CD14-positive monocyte (primary cell): ENCODE measurements at regions not wholly inside any gene's neighbourhood (a gene's known extent, or its start where the extent isn't known, plus 50 kb on each side); places are given as distances from the start of the nearest gene placed in this dataset.

ENCODE experiments used
- DNase-seq, 3 donors: peaks; one replicate each; pipeline ENCODE4 v3.0.0-alpha.2; 2011 to 2022
- H2AFZ ChIP-seq: 2 replicates; pipeline ENCODE4 v1.6.0; 2012; ENCODE audit warnings: mild to moderate bottlenecking, low read depth, low read length, inconsistent platforms; ENCODE audit not compliant: insufficient read depth, poor library complexity, severe bottlenecking
- H3K27ac ChIP-seq, 2 donors: 1 replicate in 1 of 2; 2 replicates in 1 of 2; pipeline ENCODE4 v1.5.1; 2012 to 2013; ENCODE audit warnings: low read length in 2 of 2, control low read depth in 1 of 2, inconsistent platforms in 1 of 2, low read depth in 1 of 2, mild to moderate bottlenecking in 1 of 2
- H3K27me3 ChIP-seq, 2 donors: one replicate each; pipeline versions ENCODE4 v1.6.0 to v1.6.1; 2011 to 2013; ENCODE audit warnings: low read length in 2 of 2; ENCODE audit not compliant: control insufficient read depth in 2 of 2, insufficient read depth in 2 of 2
- H3K36me3 ChIP-seq, 2 donors: replicated peaks in 1 of 2; 1 replicate in 1 of 2; 2 replicates in 1 of 2; pipeline versions ENCODE4 v1.5.1 to v1.6.1; 2012 to 2013; ENCODE audit warnings: low read length in 2 of 2, control low read depth in 1 of 2, inconsistent platforms in 1 of 2, mild to moderate bottlenecking in 1 of 2; ENCODE audit not compliant: insufficient read depth in 2 of 2, control insufficient read depth in 1 of 2
- H3K4me1 ChIP-seq, 2 donors: 1 replicate in 1 of 2; 2 replicates in 1 of 2; pipeline versions ENCODE4 v1.5.1 to v1.6.1; 2012 to 2013; ENCODE audit warnings: low read length in 2 of 2, control low read depth in 1 of 2, inconsistent platforms in 1 of 2, mild to moderate bottlenecking in 1 of 2, moderate library complexity in 1 of 2; ENCODE audit not compliant: insufficient read depth in 2 of 2, control insufficient read depth in 1 of 2
- H3K4me2 ChIP-seq: replicated peaks from 2 replicates; pipeline ENCODE3; 2012; ENCODE audit warnings: low read length, moderate library complexity, mild to moderate bottlenecking; ENCODE audit not compliant: poor library complexity, severe bottlenecking; ENCODE audit errors: extremely low read depth
- H3K4me3 ChIP-seq, 3 experiments: fragments of 200-600 bp in 1 of 3; sonication (generic) in 1 of 3; replicated peaks in 1 of 3; 1 replicate in 2 of 3; 2 replicates in 1 of 3; pipeline ENCODE4 v1.5.1; 2011 to 2013; ENCODE audit warnings: low read length in 3 of 3, mild to moderate bottlenecking in 3 of 3, control low read depth in 2 of 3, low read depth in 2 of 3, inconsistent platforms in 1 of 3, moderate library complexity in 1 of 3
- H3K79me2 ChIP-seq: 2 replicates; pipeline ENCODE4 v1.6.0; 2012; ENCODE audit warnings: mild to moderate bottlenecking, control low read depth, inconsistent platforms, low read length, moderate library complexity; ENCODE audit not compliant: insufficient read depth
- H3K9ac ChIP-seq: 2 replicates; pipeline ENCODE4 v1.6.0; 2017; ENCODE audit warnings: low read length, mild to moderate bottlenecking; ENCODE audit not compliant: insufficient read depth, poor library complexity, severe bottlenecking
- H3K9me3 ChIP-seq, 2 donors: replicated peaks in 1 of 2; 1 replicate in 1 of 2; 2 replicates in 1 of 2; pipeline versions ENCODE4 v1.5.1 to v1.6.1; 2012 to 2013; ENCODE audit warnings: low read length in 2 of 2, control low read depth in 1 of 2; ENCODE audit not compliant: control insufficient read depth in 1 of 2, insufficient read depth in 1 of 2
- H4K20me1 ChIP-seq: 2 replicates; pipeline ENCODE4 v1.6.0; 2012; ENCODE audit warnings: mild to moderate bottlenecking, low read length, control low read depth, moderate library complexity; ENCODE audit not compliant: insufficient read depth
- H3K27ac Mint-ChIP-seq, 7 donors: one replicate each; pipeline ENCODE4 v1.8.0; 2020; ENCODE audit warnings: mild to moderate bottlenecking in 7 of 7, mixed read lengths in 7 of 7, moderate library complexity in 6 of 7, inconsistent platforms in 2 of 7
- H3K27me3 Mint-ChIP-seq, 3 donors: one replicate each; pipeline ENCODE4 v1.8.0; 2021 to 2022; ENCODE audit warnings: low read depth in 3 of 3, mild to moderate bottlenecking in 3 of 3, mixed read lengths in 3 of 3, moderate library complexity in 3 of 3, inconsistent platforms in 1 of 3
- H3K36me3 Mint-ChIP-seq, 2 donors: one replicate each; pipeline ENCODE4 v1.8.0; 2020; ENCODE audit warnings: mixed read lengths in 2 of 2, inconsistent platforms in 1 of 2, mild to moderate bottlenecking in 1 of 2
- H3K4me1 Mint-ChIP-seq: one replicate; pipeline ENCODE4 v1.8.0; 2020; ENCODE audit warnings: mild to moderate bottlenecking, mixed read lengths
- H3K4me3 Mint-ChIP-seq, 2 donors: one replicate each; pipeline ENCODE4 v1.8.0; 2020; ENCODE audit warnings: mild to moderate bottlenecking in 2 of 2, mixed read lengths in 2 of 2, moderate library complexity in 1 of 2
- H3K9me3 Mint-ChIP-seq, 7 donors: one replicate each; pipeline ENCODE4 v1.8.0; 2020 to 2022; ENCODE audit warnings: mixed read lengths in 7 of 7, mild to moderate bottlenecking in 6 of 7, moderate library complexity in 6 of 7, inconsistent platforms in 2 of 7
- WGBS: methylation state at CpG from one replicate; pipeline ENCODE4 v1.1.5; 2013; ENCODE audit warnings: missing lambda C conversion rate; ENCODE audit not compliant: insufficient coverage; 5-methylcytosine and 5-hydroxymethylcytosine counted together
- intact Hi-C, 2 donors: fragments of 100-400 bp; cut with micrococcal nuclease; formaldehyde crosslinking; loops; one replicate each; pipeline versions ENCODE4 v1.15.0 to v1.15.1; 2023
- TF ChIP-seq, protein P1 (sequence below): fragments of 200-600 bp; IDR thresholded peaks from one replicate; pipeline ENCODE4 v1.8.0; 2022; ENCODE audit warnings: antibody characterized with exemption, mild to moderate bottlenecking

- no peak overlapping the region for H3K9ac ChIP-seq
- no peak overlapping the region for H3K4me2 ChIP-seq
- no peaks in the 10 kb centered on the region for H3K4me1 Mint-ChIP-seq
- WGBS: no CpG with 5 or more reads among the region's 3 CpGs
- H2AFZ ChIP-seq: no peak overlapping the region
- H4K20me1 ChIP-seq: no peaks in the 10 kb centered on the region
- no peak overlapping the region for H3K4me3 ChIP-seq
- no peaks in the 10 kb centered on the region for H3K79me2 ChIP-seq
- peaks cover 0 to 7% (median 3%) of the 10 kb centered on the region in 7 donors for H3K9me3 Mint-ChIP-seq
- H3K4me1 ChIP-seq: no peaks in the 10 kb centered on the region
- H3K27me3 Mint-ChIP-seq: peaks cover 0 to 3% (median 2%) of the 10 kb centered on the region in 3 donors
- no peak overlapping the region for H3K4me3 Mint-ChIP-seq
- no peaks in the 10 kb centered on the region for H3K27me3 ChIP-seq
- no peak overlapping the region for H3K27ac ChIP-seq
- intact Hi-C loops: no loop called here
- peak overlapping the region in 1 of 7 donors; percentile 29 for H3K27ac Mint-ChIP-seq
- TF ChIP-seq, protein P1, sequence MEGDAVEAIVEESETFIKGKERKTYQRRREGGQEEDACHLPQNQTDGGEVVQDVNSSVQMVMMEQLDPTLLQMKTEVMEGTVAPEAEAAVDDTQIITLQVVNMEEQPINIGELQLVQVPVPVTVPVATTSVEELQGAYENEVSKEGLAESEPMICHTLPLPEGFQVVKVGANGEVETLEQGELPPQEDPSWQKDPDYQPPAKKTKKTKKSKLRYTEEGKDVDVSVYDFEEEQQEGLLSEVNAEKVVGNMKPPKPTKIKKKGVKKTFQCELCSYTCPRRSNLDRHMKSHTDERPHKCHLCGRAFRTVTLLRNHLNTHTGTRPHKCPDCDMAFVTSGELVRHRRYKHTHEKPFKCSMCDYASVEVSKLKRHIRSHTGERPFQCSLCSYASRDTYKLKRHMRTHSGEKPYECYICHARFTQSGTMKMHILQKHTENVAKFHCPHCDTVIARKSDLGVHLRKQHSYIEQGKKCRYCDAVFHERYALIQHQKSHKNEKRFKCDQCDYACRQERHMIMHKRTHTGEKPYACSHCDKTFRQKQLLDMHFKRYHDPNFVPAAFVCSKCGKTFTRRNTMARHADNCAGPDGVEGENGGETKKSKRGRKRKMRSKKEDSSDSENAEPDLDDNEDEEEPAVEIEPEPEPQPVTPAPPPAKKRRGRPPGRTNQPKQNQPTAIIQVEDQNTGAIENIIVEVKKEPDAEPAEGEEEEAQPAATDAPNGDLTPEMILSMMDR: no peak
- H3K36me3 ChIP-seq: no peaks in the 10 kb centered on the region
- no peaks in the 10 kb centered on the region for H3K9me3 ChIP-seq
- DNase-seq: no peak
- no peaks in the 10 kb centered on the region for H3K36me3 Mint-ChIP-seq
Observed at GRCh38 chr7:90078921-90079320, 75.3 kb upstream of the STEAP1 start.

- no peak overlapping the region for H3K27ac ChIP-seq
Observed at GRCh38 chr7:90081621-90082020, 72.6 kb upstream of the STEAP1 start.

More at GRCh38 chr7:90081621-90082020, 72.6 kb upstream of the STEAP1 start:
- Histone ChIP-seq H3K79me2 (no peaks in the 10 kb centered on the region), H4K20me1 (no peaks in the 10 kb centered on the region), H3K36me3 (no peaks in the 10 kb centered on the region), H3K4me2 (no peak overlapping the region), H3K9ac (no peak overlapping the region), H2AFZ (no peak overlapping the region), H3K4me3 (no peak overlapping the region), H3K9me3 (no peaks in the 10 kb centered on the region), H3K27me3 (no peaks in the 10 kb centered on the region), H3K4me1 (no peaks in the 10 kb centered on the region)
- whole genome bisulfite sequencing: 94% methylated on average over 2 of the region's 3 CpGs
- H3K4me1 Mint-ChIP-seq: no peaks in the 10 kb centered on the region
- intact Hi-C loops: no loop called here
- no peak overlapping the region for H3K27ac Mint-ChIP-seq
- H3K36me3 Mint-ChIP-seq: no peaks in the 10 kb centered on the region
- no peak for DNase-seq
- H3K9me3 Mint-ChIP-seq: peaks cover 0 to 5% (median 1%) of the 10 kb centered on the region in 7 donors
- TF ChIP-seq, protein P1: no peak
- H3K27me3 Mint-ChIP-seq: peaks cover 0 to 3% (median 2%) of the 10 kb centered on the region in 3 donors
- no peak overlapping the region for H3K4me3 Mint-ChIP-seq
